ENCODE measurements at regions not wholly inside any gene's neighbourhood (a gene's known extent, or its start where the extent isn't known, plus 50 kb on each side); places are given as distances from the start of the nearest gene placed in this dataset.

DNA sequence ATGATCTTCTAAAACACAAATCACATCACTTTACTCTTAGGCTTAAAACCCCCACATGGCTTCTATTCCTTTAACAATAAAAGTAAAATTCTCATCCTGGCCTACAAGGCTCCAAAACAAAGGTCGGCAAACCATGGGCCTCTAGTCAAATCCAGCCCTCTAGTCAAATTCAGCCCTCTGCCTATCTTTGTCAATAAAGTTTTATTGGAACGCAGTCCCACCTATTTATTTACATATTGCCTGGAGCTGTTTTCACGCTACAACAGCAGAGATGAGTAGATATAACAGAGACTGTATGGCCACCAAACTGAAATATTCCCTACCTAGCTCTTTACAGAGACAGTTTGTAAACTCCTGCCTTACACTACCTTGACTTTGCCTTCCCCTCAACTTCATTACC lies 178.8 kb downstream of the PTPN20 start:
- Histone ChIP-seq H3K27me3 (ENCODE audit: insufficient read depth, low read depth) (no peaks in the 10 kb centered on the region), H4K20me1 (ENCODE audit: insufficient read depth) (no peaks in the 10 kb centered on the region), H3K79me2 (ENCODE audit: low read depth) (no peaks in the 10 kb centered on the region), H2AFZ (no peak overlapping the region), H3K4me2 (no peak overlapping the region), H3K36me3 (ENCODE audit: low read depth) (no peaks in the 10 kb centered on the region), H3K4me1 (replicated peaks; ENCODE audit: insufficient read depth) (no peaks in the 10 kb centered on the region), H3K27ac (no peak overlapping the region), H3K9me3 (ENCODE audit: insufficient read depth, low read depth) (no peaks in the 10 kb centered on the region), H3K9me2 (ENCODE audit: insufficient read depth) (no peaks in the 10 kb centered on the region), H3F3A (ENCODE audit: insufficient read depth, low read depth) (no peaks in the 10 kb centered on the region), H3K4me3 (no peak overlapping the region)
- DNase-seq = no peak
- TF ChIP-seq, protein P1, sequence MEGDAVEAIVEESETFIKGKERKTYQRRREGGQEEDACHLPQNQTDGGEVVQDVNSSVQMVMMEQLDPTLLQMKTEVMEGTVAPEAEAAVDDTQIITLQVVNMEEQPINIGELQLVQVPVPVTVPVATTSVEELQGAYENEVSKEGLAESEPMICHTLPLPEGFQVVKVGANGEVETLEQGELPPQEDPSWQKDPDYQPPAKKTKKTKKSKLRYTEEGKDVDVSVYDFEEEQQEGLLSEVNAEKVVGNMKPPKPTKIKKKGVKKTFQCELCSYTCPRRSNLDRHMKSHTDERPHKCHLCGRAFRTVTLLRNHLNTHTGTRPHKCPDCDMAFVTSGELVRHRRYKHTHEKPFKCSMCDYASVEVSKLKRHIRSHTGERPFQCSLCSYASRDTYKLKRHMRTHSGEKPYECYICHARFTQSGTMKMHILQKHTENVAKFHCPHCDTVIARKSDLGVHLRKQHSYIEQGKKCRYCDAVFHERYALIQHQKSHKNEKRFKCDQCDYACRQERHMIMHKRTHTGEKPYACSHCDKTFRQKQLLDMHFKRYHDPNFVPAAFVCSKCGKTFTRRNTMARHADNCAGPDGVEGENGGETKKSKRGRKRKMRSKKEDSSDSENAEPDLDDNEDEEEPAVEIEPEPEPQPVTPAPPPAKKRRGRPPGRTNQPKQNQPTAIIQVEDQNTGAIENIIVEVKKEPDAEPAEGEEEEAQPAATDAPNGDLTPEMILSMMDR (conservative IDR thresholded peaks at IDR 0.05) = no peak
- no peak for TF ChIP-seq EZH2 (IDR thresholded peaks at IDR 0.05; ENCODE audit: low read depth)
- ChIA-PET CTCF (no interaction called here), POLR2A (ENCODE audit: unreplicated experiment) (no interaction called here)
- intact Hi-C loops (cut with micrococcal nuclease; ENCODE audit: unreplicated experiment) = no loop called here
- no TSS peak for BruUV-seq (replicated peaks)

DNA sequence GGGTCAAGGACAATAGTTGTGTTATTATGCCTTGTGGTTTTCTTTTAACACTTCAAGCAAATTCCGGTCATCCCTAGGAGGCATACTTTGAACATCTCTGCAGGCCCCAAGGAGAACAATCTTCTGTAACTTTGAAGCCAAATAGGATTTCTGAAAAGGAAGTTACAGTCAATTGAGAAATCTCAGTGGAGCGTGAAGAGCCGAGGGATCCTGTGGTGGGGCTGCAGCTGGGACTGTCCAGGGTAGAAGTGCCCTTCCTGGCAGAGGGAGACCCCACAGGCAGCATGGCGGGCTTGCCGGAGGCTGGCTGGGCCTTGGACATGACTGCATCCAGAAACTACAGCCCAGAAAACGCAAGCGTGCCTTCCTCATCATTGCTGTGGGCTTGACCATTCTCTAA lies 179.7 kb downstream of the PTPN20 start:
- Histone ChIP-seq H3K79me2 (ENCODE audit: low read depth) (no peaks in the 10 kb centered on the region), H3F3A (ENCODE audit: insufficient read depth, low read depth) (no peaks in the 10 kb centered on the region), H4K20me1 (ENCODE audit: insufficient read depth) (no peaks in the 10 kb centered on the region), H3K36me3 (ENCODE audit: low read depth) (no peaks in the 10 kb centered on the region), H3K4me1 (replicated peaks; ENCODE audit: insufficient read depth) (no peaks in the 10 kb centered on the region), H3K9me2 (ENCODE audit: insufficient read depth) (no peaks in the 10 kb centered on the region), H2AFZ (no peak overlapping the region), H3K27ac (no peak overlapping the region), H3K27me3 (ENCODE audit: insufficient read depth, low read depth) (no peaks in the 10 kb centered on the region), H3K9me3 (ENCODE audit: insufficient read depth, low read depth) (no peaks in the 10 kb centered on the region), H3K4me3 (no peak overlapping the region), H3K4me2 (no peak overlapping the region)
- no TSS peak for BruUV-seq (replicated peaks)
- CTCF ChIA-PET = no interaction called here
- intact Hi-C loops (cut with micrococcal nuclease; ENCODE audit: unreplicated experiment) = no loop called here
- no peak for DNase-seq
- TF ChIP-seq, protein P1 (conservative IDR thresholded peaks at IDR 0.05) = no peak
- TF ChIP-seq EZH2 (IDR thresholded peaks at IDR 0.05; ENCODE audit: low read depth) = no peak
- POLR2A ChIA-PET (ENCODE audit: unreplicated experiment) = interaction anchor here (0.6 kb wide), 1 partner anchor 37 kb away, joined by 4 read pairs; no protein-coding TSS in a partner anchor

DNA sequence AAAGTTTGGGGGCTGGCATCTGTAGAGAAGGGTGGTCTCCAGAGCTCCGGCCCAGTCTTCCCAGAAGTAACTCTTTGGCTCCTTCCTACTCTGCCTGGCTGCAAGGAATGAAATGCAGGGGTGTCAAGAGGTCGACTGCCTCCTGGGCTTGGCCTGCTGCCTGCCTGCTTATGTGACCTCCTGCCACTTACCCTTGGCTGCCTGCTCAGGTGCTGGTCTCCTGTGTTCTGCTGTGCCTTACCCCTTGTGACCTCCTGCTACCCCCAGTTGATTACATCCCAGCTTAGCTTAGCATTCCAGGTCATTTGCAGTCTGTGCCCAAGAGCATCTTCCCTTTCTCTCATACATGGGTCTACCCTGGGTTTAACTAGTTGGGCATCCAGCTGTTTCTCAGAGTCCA lies 180.2 kb downstream of the PTPN20 start:
- Histone ChIP-seq H3K9me2 (ENCODE audit: insufficient read depth) (no peaks in the 10 kb centered on the region), H3K4me1 (replicated peaks; ENCODE audit: insufficient read depth) (no peaks in the 10 kb centered on the region), H3F3A (ENCODE audit: insufficient read depth, low read depth) (no peaks in the 10 kb centered on the region), H3K79me2 (ENCODE audit: low read depth) (no peaks in the 10 kb centered on the region), H3K36me3 (ENCODE audit: low read depth) (no peaks in the 10 kb centered on the region), H3K27ac (no peak overlapping the region), H2AFZ (no peak overlapping the region), H3K4me3 (no peak overlapping the region), H3K9me3 (ENCODE audit: insufficient read depth, low read depth) (no peaks in the 10 kb centered on the region), H4K20me1 (ENCODE audit: insufficient read depth) (no peaks in the 10 kb centered on the region), H3K27me3 (ENCODE audit: insufficient read depth, low read depth) (no peaks in the 10 kb centered on the region), H3K4me2 (no peak overlapping the region)
- CTCF ChIA-PET = no interaction called here
- intact Hi-C loops (cut with micrococcal nuclease; ENCODE audit: unreplicated experiment) = no loop called here
- BruUV-seq (replicated peaks) = no TSS peak
- no peak for TF ChIP-seq EZH2 (IDR thresholded peaks at IDR 0.05; ENCODE audit: low read depth)
- TF ChIP-seq, protein P1 (conservative IDR thresholded peaks at IDR 0.05) = no peak
- DNase-seq = no peak
- POLR2A ChIA-PET (ENCODE audit: unreplicated experiment) = interaction anchor here (0.6 kb wide), 1 partner anchor 37 kb away, joined by 4 read pairs; no protein-coding TSS in a partner anchor
